HCEC 1CT (cell line): ENCODE measurements at regions not wholly inside any gene's neighbourhood (a gene's known extent, or its start where the extent isn't known, plus 50 kb on each side); places are given as distances from the start of the nearest gene placed in this dataset.
A peak's percentile ranks its signal among the peaks of the same experiment; 100 is the strongest.
"Not testable (repeated sequence)": the region's sequence is repeated elsewhere in the genome, so short reads cannot be mapped to it uniquely, and the experiment has no call there.

ENCODE experiments used
- DNase-seq: peaks from one replicate; pipeline ENCODE4 v3.0.0-alpha.2; 2017

DNA sequence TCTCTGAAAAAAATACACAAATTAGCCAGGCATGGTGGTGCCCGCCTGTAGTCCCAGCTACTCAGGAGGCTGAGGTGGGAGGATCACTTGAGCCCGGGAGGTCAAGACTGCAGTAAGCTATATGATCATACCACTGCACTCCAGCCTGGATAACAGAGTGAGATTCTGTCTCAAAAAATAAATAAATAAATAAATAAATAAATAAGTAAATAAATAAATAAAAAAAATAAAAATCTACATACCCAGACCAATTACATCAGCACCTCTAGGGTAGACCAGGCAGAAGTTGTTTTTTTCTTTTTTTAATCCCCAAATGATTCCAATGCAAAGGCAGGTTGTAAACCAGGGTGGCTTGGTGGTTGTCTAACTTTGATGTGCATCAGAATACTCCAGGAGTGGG is 299.3 kb downstream of the BCOR start:
- DNase-seq, result not testable (repeated sequence)

DNA sequence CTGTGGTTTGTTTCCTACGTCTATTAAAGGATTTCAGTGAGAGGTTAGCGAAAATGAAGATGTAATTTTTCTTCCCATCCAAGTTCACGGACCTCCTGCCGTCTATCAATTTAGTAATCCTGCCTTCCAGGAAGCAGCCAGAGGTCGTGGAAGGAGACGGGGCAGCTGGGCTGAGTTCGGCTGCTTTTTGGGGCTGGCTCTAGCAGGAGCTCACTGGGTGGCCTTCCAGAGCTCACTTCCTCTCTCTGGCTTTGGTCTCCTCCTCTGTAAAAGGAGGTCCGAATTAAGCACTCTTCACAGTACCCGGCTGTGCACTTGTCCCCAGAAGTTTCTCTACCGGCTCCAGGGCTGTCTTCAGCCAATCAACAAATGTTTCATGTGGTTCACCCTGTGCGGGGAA is 295.4 kb downstream of the BCOR start:
- no peak for DNase-seq

- no peak for DNase-seq
Measured at GRCh38 chrX:39802908-39803307, 294.9 kb downstream of the BCOR start.

DNA sequence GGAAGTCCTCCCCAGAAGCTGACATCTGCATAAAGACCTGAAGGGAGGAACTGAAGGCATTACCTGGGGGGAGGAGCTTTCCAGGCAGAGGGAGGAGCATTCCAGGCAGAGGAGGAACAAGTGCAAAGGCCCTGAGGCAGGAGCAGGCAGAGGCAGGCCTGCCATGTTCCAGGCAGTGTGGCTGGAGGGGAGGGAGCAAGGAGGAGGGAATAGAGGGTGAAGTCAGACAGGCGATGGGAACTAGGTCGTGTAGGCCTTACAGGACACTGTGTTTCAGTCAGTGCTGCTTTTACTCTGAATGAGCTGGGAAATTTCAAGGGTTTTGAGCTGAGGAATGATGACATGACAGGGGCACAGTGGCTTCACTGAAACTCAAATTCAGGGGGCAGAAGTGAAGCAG is 292.7 kb downstream of the BCOR start:
- DNase-seq, result no peak

GRCh38 chrX:39805825-39806224 is 291.9 kb downstream of the BCOR start:
- DNase-seq, result no peak

DNA sequence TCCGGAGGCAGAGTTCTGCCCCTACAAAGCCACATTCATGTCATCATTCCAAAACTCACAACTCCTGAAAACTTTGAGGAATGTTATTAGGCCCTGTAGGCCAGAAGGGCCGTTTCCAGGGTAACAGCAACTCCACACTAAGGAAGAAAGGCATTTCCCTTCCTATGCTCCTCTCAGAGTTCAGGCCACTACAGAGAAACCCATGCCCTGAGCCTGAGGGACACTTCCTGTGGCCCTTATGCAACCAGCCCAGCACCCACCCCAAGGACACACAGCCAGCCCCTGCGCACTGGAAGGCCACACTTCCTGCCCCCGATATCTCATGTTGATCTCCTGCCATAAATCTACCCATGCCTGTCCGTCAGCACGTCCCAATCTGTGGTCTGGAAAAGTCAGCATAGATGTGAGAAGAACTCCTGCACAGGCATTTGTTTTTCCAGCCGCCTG is 289.3 kb downstream of the BCOR start:
- DNase-seq, result peak; percentile 65

DNA sequence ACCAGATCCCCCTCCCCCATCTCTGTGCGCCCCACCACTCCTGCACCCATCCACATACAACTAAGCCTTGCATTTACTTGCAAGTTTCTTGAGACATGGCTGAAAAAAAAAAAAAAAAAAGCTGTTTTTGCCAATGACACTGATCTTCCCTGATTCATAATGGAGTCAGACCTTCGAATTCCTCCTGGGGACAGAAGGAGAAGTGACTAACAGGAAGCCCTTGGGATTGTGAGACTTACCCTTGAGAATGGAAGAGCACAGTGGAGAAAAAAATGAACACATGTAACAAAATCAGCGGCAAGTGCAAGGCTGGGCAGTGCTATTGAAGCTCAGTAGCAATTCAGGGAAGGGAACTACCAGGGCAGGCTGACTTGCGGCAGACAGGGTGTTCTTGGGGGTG is 288.4 kb downstream of the BCOR start:
- DNase-seq, result peak; percentile 84

DNA sequence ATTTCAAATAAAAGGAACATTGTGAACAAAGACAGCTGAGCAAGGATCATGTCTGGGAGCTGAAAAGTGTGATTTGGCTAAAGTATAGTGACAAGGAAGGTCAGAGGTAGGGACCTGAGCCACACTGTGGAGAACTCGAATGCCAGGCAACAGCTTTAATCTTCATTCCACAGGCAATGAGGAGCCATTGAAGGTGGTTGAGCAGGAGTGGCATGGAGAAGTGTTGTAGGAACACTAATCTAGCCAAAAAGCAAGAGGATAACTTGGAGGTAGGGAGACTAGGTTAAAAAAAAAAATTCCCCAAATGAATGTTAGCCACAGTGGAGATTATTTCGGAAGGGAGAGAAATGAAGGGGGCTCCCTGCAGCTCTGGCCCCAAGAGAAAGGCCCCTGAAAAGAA is 286.9 kb downstream of the BCOR start:
- DNase-seq, result no peak

GRCh38 chrX:39811376-39811775 is 286.4 kb downstream of the BCOR start:
- DNase-seq, result no peak

GRCh38 chrX:39813631-39814277 is 284.0 kb downstream of the BCOR start:
- DNase-seq, result peak; percentile 57

DNA sequence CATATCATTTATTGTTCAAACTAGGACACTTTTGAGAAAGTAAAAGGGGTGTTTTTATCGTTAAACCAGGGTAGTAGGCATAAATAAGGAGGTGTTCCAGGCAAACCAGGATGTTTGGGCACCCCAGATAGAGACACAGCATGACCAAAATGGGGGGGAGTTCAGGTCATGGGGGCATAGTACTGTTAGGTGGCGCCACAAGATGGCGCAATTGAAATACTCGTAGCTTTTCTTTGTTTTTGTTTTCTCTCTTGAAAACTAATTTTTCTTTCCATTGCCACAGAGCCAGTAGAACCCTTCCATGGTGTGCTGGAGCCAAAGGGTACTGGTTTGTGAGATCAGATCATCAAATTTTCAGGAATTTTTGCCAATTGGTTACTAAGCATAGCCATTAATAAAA is 283.4 kb downstream of the BCOR start:
- DNase-seq, result peak; percentile 41

DNA sequence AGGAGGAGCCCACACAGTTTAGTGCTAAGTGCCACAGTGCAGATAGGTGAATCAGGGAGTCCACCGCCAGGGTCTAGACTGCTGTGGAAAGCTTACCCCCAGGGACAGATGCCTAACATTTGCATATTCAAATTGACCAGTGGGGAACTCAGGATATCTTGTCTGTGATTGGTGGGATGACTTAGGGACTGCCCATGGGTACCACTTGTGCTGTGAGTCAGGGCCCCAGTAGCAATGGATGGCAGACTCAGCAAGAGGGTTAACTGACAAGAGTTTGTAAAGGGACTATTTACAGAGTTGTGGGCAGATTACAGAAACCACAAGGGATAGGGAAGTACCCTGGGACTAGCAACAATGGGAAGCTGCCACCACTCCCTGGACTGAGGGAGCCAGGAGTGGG is 282.1 kb downstream of the BCOR start:
- no peak for DNase-seq

DNA sequence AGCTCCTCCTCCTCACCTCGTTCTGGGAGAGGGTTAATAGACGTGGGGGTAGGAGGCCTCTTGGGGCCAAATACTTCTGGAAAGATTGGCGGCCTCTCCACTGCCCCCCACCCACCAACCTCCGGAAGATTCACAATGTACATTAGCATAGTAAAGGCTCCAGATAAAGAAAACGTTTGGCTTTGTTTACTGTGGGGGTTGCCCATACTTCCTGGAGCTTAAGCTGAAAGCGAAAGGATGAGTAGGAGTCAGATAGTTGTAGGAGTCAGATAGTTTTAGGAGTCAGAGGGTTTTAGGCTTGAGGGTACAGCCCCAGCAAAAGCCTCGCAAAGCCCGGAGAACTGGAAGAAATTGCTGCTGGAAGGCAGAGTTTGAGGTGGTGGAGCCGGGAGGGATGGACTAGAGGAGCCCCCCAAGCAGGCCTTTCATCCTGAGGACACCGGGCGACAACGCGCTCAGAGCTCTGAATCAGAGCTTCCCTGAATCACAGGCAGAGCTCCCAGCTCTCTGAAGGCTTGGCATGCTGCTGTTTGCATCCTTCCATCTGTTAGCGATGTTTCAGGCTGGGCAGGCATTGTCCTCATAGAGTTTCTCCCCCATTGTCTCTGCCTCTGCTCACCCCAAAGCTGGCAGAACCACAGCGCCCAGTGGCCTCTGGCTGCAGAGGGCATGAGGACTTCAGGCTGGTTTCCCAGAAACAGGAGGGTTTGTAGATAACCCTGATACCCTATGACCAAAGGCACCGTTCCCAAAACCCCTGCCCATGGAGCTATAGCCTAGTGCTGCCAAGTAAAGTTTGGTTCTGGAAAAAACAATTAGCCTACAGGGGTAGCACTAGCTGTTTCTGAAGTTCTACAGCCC is 280.7 kb downstream of the BCOR start:
- peak; percentile 22 for DNase-seq

GRCh38 chrX:39817754-39818470 is 279.8 kb downstream of the BCOR start:
- no peak for DNase-seq

- DNase-seq, result no peak
Measured at GRCh38 chrX:39818750-39819149, 279.0 kb downstream of the BCOR start.

DNA sequence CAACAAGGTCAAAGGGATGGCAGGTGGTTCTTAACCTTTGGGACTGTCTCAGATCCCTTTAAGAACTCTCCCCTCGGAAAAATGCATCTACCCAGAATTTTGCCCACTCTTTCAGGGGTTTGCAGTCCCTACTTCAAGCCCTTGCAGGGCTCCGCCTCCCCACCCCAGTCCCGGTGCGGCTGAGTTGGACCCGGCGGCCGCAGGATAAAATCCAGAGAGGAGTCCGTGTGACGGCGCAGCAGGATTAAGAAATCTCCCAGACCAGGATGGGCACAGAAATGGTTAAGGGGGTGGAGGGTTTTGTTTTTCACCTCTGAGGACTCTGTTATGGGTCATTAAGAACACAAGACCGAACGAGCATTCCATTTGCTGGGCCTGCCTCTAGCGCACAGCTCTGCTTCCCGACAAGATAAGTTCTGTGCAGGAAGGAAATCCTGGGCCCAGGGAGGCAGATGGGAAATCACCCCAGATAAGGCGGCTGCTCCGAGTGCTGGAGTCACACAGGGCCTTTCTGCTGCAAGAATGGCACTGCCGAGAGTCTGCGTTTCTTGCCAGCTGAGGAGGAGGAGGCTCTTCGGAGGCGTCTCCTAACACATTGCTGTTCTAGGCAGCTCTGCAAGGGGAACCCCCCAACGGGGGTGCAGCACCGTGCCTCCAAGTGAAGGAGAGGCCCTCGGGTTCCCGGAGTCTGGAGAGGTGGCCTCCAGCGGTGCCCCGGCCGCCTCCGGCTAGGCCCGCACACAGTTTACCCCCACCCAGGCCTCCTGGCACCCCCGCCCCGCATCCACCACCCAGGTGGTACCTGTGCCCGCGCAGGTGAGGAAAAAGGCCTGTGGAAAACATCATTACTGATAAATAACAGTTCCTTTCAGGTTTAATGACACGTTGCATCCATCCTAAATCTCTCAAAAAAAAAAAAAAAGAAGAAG is 277.6 kb downstream of the BCOR start:
- DNase-seq, result no peak

- DNase-seq, result peak; percentile 7
Measured at GRCh38 chrX:39820938-39821708, 276.6 kb downstream of the BCOR start.

GRCh38 chrX:39821709-39822095 is 276.1 kb downstream of the BCOR start:
- DNase-seq, result no peak

- DNase-seq, result no peak
Measured at GRCh38 chrX:39822133-39822748, 275.5 kb downstream of the BCOR start.

DNA sequence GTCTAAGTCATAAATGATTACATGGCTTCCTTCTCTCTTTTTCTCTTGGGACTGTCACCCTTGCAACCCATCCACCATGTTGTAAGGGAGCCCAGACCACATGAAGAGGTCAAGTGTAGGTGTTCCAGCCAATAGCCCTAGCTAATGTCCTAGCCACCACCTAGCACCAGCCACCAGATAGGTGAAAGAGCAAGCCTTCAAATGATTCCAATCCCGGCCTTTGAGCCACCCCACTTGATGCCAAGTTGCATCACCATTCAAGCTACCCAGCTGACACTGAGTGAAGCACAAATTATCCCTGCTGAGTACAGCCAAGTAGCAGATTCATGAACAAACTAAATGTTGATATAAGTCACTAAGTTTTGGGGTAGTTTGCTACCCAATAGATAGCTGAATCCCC is 274.3 kb downstream of the BCOR start:
- DNase-seq, result no peak

GRCh38 chrX:39823854-39824253 is 273.9 kb downstream of the BCOR start:
- no peak for DNase-seq
